ENCODE measurements at regions not wholly inside any gene's neighbourhood (a gene's known extent, or its start where the extent isn't known, plus 50 kb on each side); places are given as distances from the start of the nearest gene placed in this dataset.
A peak's percentile ranks its signal among the peaks of the same experiment; 100 is the strongest.

DNA sequence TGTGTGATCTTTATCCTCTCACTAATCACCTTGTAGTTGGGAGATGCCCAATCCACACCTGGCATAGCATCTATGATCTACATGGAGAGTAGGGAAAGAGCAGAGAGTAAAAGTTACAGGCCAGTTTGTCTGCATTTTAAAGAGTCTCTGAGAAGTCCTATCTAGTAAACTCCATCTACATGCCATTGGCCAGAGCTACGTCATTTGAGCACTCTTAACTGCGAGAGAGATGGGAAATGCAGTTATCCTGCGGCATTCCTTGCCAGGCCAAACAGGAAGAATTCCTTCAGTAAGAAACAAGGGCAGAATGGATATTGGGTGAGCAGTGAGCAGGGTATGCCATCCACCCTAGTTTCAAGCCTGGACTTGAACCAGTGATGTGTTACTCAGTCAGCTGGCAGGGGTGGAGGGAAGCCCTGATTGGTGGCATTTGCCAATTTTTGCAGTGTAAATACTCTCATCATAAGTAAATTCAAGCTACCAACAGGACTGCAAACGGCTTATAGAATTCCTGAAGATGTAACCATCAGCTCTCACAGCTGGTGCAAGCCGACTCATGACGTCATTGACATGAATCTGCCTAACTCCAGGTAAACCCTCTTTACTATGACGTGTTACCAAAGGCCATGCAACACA, 156.8 kb upstream of the MSX2 start:
- TF ChIP-seq, protein P1, sequence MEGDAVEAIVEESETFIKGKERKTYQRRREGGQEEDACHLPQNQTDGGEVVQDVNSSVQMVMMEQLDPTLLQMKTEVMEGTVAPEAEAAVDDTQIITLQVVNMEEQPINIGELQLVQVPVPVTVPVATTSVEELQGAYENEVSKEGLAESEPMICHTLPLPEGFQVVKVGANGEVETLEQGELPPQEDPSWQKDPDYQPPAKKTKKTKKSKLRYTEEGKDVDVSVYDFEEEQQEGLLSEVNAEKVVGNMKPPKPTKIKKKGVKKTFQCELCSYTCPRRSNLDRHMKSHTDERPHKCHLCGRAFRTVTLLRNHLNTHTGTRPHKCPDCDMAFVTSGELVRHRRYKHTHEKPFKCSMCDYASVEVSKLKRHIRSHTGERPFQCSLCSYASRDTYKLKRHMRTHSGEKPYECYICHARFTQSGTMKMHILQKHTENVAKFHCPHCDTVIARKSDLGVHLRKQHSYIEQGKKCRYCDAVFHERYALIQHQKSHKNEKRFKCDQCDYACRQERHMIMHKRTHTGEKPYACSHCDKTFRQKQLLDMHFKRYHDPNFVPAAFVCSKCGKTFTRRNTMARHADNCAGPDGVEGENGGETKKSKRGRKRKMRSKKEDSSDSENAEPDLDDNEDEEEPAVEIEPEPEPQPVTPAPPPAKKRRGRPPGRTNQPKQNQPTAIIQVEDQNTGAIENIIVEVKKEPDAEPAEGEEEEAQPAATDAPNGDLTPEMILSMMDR (IDR thresholded peaks at IDR 0.05), result no peak

- TF ChIP-seq, protein P1 (IDR thresholded peaks at IDR 0.05), result no peak
Measured at GRCh38 chr5:174570662-174571061, 153.7 kb upstream of the MSX2 start.

DNA sequence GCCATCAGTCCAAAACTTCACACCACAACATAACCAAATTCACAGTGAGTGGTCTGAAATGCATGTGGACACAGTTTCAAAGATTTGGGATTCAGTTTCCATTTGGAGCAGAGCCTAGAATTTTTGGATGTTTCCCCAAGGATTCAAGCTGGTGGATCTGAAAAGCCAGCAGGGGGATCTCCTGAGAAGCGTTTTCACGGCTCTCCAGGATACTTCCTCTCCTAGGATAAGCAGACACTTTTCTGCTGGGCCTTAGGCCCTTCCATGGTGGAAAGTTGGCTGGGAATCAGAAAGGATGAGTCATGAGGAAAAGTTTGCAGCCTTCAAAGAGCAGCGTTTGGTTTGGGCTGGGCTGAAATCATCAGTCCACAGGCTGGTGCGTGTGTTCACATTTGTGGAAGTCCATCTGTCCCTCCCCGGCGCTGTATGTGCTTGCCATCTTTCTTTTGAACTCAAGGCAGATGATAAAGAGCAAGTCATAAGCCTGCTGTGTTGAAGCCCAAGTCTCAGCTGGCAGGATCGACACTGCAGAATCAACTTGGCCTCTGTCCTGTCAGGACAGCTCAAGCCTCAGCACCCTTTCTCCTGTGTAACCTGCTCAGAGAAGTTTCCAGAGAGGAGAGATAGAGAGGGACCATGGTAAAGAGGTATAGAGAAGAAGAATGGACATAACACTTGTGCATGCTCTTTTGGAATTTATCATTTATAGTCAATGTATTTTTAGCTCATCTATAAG, 152.6 kb upstream of the MSX2 start:
- TF ChIP-seq, protein P1 (IDR thresholded peaks at IDR 0.05), result peak; percentile 29; the same call in 1 of the 2 replicates

DNA sequence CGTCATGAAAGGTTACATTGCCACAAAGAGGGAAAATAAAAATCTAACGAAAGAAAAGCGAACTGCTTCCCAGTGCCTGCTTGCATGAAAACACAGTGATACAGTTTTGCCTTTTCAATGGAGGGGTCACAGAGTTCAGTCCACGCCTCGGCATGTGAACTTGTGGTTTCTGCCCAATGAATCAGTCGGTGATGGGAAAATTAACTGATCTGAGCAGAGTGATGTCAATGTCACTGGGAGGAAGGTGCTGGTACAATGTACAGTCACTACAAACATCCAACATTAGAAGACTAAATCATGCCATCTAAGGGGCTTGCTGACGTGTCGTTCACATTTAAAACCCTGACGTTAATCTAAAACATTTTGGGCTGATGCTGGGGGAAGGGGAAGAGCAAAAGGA, 151.8 kb upstream of the MSX2 start:
- TF ChIP-seq, protein P1 (IDR thresholded peaks at IDR 0.05), result no peak

DNA sequence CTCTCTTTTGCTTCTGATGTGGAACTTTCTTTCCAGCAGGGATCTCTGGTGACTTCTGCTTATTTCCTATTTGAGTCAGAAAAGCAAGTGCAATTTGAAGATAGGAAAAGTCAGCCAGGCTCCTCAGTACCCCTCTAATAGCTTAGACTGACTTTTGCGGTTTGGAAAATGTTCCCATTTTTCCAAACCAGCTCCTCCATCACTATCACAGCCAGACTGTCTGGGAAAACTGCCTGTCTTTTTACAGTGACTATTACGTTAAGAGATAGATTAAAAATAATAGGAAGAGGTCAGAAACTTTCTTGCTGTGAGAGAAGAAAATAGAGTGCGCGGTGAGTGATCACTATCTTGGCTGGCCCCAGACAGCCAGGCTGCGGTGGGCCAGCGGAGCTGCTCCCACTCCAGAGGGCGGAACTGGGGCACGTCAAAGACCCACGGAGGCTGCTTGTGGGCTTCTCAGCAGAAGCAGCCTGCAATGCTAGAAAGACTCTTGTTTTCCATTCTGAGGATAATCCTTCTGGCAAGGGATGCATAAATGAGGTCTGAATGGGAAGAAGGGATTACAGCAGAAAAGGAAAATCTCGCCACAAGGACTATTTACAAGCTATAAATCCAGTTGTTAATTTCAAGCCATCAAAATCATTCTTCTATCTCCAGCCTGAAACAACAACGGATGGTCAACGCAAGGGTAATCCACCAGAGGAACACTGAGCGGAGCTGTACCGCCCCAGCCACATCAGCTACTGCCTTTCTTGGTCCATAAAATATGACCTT, 151.0 kb upstream of the MSX2 start:
- TF ChIP-seq, protein P1 (IDR thresholded peaks at IDR 0.05), result no peak

DNA sequence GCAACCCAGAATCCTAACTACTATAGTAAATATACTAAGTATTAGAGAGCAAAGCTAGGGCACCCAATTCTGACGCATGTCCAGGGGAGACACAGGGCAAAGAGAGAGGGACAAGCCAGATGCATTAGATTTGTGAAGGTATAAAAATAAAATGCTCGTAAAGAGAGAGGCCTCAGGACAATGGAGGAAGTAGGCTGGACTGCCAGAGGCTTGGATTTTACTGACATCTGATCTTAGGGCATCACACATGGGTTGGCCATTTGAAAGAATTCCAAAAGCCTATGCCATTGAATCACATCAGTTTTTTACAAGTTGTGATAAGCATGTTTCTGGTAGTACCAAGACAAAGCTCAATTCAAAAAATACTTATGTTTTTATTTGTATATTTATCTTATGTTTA, 149.3 kb upstream of the MSX2 start:
- TF ChIP-seq, protein P1 (IDR thresholded peaks at IDR 0.05), result no peak

DNA sequence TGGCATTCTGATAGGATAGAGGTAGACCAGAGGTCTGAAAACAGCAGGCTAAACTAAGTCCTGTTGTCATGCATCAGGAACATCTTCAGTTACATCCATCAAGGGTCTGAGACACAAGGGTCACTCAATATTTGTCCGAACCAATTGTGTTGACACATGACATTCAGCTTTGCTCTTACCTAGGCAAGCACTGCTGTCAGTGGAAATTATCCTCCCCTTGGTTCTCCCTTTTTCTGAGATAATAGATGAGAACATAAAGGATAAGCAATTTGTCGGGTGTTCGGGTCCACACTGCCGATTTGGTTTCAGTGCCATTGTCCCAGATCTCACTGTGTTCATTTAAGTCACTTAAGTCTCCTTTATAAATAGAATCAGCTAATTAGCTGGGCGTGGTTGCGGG, 148.3 kb upstream of the MSX2 start:
- TF ChIP-seq, protein P1 (IDR thresholded peaks at IDR 0.05), result no peak

Measured in LNCAP (cell line).